HUDEP-2 (cell line): ENCODE measurements at regions not wholly inside any gene's neighbourhood (a gene's known extent, or its start where the extent isn't known, plus 50 kb on each side); places are given as distances from the start of the nearest gene placed in this dataset.

Experiments used
- DNase-seq, 76 experiments: peaks; one replicate each; lab custom pipeline; 2025; ENCODE audit not compliant: unreplicated experiment in 76 of 76; lab: John Stamatoyannopoulos, UW

DNA sequence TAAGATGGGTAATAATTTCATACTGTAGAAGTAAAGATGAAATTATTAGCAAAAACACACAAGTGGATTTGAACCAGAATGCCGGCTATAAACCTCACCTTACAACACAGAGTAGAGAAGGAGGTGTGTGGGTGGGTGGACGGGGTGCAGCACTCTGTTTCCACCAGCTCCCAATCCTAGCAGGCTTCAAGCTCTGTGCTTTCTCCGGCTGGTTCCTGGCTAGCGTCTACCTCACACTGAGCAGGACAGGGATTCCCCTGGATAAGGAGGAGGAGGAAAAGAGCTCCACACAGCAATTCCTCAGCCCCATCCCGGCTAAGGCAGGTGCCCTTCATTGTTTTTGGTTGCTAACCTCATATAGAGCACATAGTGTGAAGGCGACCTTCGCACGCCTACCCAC lies 453.3 kb downstream of the C6orf118 start:
- DNase-seq: no peak

DNA sequence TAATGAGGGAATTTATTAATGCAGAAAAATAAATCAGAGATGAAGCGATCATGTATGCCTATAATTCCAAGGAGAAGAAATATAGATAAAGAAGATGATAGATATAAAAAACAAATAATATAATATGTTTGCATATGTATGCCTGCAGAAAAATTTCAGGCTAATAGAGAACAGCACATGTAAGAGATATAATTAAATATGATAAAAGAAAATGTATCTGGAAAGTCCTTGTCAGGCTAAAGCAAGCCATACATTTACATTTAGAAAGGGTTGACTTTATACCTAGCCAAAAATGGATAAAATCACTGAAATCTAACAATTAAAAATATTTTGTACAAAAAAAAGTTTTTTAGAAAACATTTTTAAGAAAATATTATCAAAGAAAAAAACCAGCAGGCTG lies 454.1 kb downstream of the C6orf118 start:
- no peak for DNase-seq

DNA sequence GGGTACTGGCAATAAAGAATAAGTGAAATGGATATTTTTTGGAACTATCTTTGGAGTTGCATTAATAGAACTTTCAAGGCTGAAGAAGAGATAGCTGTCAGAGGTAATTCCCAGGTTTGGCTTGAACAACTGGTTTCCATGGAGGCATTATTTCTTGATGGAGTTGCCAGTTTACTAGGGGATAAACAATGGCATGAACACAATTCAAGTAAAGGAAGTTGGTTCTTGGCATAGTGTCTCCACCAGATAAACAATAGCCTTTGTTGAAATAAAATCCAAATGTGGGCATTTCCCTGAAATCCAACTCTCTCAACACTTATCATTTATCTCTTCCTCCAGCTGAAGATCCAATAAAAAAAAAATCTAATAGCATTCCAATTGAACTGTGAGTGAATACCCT lies 454.9 kb downstream of the C6orf118 start:
- no peak for DNase-seq

DNA sequence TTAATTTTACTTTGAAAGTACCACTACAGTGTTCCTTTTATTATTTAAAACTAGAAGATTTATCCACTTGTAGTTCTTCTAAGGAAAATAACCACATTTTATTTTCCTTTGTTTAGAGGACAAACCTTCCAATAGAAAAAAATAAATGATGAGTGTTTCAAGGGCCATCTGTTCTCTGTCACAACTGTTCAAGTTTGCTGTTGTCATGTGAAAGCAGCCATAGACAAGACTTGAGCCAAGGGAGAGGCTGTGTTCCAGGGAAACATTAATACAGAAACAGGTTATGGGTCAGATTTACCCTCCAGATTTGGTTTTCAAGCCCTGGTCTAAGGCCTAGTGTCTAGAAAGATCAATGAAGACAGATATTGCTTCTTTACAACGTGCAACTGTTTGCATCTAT lies 463.6 kb downstream of the C6orf118 start:
- DNase-seq: no peak

DNA sequence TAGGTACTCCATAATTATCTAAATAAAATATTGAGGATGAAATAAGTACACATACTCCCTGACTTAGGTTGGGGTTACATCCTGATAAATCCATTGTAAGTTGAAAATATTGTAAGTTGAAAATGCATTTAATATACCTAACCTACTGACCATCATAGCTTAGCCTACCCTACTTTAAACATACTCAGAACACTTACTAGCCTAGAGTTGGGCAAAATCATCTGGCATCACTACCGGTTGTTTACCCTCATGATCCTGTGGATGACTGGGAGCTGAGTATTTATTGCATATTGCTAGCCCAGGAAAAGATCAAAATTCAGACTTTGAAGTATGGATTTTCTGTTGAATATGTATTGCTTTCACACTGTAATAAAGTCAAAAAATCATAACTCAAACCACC lies 467.3 kb downstream of the C6orf118 start:
- no peak for DNase-seq

DNA sequence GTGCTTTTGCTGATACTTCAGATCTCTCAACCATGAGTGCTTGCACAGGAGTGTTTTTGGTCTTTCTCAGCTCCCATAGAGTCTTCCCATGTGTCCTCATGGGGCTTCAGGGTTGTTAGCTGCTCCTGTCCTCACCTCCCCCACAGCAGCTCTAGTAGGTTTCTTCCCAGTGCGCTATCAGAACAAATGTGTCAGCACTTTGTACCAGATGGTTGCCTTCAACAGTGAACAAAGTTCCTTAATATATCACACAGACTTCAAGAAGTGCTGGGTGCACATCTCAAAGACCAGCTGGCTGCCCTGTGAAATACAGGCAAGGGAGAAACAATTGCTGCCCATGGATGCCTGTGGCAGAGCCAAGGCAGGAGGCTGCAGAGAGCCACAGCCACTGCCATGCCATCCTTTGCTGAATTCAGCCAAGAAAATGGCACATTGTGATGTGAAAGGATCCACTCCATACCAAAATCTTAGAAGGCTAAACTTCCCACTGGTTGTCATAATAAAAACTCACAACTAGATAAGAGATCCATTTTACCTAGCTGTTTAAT lies 471.3 kb downstream of the C6orf118 start:
- DNase-seq: no peak

DNA sequence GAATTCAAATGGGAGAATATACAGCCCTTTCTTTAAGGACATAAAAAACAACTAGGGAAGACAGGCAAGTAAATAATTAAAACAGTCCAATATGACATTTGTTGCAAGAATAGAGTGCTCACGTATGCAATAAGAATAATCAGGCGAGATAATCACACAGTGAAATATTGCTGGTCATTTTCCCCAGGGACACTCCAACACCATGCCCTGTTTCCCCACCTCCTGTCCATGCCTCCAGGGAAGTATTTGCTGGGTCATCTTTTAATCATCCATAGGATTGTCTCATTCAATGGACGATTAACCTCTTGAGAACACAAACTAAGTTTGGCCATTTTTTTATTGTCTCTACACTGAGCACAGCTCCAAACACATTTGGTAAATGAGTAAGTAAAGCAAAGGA lies 472.9 kb downstream of the C6orf118 start:
- DNase-seq: no peak

DNA sequence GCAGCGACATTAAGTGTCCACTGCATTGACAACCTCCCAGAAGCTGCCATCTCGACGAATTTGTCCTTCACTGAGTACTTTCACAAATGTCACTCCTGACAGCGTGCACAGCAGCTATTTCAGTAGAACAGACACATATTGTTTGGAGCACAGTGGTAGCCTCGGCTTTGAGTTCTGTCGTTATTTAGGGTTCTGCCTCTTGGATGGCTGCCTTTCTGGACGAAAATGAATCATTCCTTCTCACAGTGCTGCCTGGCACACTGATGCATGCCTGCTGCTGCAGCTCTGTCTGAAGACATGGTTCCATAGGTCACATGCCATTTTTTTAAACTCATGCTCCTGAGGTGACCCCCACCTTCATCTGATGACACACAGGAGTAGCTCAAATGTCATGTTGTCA lies 477.0 kb downstream of the C6orf118 start:
- DNase-seq: no peak

DNA sequence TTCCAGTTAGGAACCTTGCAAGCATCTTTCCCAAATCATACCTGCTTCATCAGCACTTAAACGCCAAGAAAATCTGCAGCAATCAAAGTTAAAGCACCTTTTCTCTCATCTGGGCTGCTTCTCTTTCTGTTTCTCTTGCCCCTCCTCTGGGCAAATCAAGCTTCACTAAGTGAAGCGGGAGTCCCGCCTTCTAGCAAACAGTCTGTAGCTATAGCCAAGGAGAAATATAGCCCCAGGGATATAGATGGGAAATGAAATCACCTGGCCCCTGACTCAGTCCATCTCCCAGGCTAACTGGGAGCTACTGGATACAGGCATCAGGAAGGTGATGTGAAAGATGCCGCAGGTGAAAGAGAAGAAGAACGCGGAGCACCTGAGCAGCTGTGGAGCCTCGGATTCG lies 481.9 kb downstream of the C6orf118 start:
- DNase-seq: no peak

DNA sequence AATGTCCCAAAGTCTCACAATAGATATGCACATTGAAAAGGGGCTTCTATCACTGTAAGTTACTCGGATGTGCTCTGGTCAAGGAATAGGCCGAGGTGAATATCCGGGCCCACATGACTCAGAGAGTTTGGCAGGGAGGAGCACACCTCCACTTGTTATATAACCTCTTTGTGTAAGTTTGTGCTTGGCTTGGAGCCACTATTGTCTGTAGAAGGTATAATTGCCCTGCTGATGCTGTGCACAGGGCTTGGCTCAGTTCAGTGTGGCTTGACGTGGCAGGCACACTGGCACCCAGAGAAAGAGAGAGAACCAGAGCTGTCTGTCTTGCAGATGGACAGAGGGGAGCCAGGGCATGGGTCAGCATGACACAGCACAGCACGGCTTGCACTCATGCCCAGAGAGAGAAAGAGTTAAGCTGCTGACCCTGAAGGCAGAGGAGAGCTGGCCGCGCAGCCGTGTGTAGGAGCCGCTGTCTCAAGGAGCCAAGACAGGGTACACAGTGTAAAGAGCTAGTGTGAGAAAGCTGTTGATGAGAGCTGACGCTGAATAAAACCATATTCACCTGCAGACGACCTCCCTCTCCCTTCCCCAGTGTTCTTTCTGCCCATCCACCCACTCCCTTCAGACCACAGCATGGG lies 482.5 kb downstream of the C6orf118 start:
- DNase-seq: no peak

DNA sequence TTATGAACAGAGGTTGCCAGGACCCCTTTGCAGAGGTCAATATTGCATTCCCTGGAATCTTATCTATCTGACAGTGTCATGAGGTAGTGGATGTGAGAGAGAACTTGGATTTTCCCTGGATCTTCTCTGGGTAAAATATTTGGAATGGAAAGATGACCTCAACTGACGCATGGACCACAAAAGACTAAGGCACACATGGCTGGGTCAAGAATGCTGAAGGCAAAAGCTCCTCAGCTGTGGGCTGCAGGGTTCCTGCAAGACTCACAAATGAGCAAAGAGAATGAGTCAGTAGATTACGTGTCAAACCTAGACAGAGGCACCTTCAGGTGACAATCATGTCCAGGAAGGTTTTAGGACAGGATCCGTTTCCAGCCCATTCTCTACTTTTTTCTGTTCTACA lies 484.0 kb downstream of the C6orf118 start:
- no peak for DNase-seq

DNA sequence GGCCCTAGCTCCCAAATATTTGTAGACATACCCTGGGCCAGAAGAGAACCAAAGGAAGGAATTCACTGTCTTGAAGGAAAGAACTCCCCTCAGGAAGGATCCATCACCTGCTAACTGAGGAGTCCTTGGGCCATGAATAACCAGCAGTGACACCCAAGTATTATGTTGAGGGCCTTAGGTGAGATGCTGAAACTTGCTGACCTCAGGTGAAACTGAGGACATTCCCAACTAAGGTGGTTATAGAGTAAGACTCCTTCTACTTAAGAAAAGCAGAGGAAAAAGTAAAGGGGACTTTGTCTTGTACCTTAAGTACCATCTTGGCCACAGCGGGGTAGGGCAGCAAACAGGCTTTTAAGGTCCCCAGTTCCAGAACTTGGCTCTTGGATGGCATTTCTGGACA lies 491.7 kb downstream of the C6orf118 start:
- no peak for DNase-seq

DNA sequence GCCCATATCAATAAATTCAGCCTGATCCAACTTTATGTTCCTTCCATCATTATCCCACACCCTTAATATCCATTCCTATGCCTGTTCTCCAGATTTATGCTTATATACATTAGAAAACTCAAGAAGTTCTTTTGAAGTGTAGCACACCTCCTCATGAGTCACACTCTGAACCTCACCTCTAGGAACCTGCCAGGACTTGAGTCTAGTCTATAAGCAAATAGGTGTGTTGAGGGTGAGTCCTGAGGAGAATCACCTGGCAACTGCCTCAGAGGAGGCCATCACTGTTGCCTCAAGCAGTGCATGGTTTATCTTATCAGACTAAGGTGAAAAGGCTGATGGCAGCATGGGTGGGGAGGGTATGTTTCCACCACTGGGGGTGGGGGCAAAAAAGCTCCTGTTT lies 496.7 kb downstream of the C6orf118 start:
- no peak for DNase-seq

DNA sequence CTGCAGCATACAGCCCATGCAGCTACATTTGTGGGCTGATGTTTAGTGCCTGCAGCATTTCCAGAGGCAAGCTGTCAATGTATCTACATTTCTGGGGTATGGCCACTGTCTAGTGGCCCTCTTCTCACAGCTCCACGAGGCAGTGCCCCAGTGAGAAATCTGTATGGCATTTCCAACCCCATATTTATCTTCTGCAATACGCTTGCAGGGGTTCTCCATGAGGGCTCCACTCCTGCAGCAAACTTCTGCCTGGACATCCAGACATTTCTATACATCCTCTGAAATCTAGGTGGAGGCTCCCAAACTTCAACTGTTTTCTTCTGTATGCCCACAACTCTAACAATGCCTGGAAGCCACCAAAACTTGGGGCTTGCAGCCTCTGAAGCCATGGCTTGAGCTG lies 502.3 kb downstream of the C6orf118 start:
- no peak for DNase-seq

DNA sequence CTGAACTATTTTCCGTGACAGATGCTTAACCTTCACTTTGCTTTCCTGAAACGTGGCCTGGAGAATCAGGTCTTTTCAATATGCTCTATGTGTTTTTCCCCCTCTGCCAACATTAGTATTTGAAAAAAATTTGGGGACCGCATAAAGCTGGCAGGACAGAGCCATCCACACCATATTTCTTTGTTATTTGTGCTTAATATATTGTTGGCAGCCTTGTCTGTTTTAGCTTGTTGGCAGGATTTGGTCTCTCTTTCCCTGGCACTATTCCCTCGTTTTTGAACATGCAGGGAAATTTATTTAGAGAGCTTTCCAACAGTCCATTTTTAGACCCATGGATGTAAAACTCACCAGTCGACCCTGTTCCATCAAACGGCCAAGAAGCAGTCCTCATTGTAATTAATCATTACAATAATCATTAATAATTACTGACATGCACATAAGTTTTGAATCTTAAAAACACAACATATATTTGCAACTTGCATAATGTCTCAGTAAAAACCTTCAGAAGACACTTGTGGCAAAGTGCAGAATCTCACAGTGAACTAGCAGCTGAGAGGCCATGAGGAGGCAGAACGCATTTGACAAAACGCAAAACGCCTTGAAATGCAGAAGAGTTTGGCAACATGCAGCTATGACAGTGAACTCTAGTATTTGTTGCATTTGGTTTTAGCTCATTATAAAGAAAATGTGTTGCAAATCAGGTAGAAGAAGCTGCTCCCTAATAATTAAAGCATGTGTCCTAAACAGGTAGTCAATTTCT lies 514.2 kb downstream of the C6orf118 start:
- no peak for DNase-seq

DNA sequence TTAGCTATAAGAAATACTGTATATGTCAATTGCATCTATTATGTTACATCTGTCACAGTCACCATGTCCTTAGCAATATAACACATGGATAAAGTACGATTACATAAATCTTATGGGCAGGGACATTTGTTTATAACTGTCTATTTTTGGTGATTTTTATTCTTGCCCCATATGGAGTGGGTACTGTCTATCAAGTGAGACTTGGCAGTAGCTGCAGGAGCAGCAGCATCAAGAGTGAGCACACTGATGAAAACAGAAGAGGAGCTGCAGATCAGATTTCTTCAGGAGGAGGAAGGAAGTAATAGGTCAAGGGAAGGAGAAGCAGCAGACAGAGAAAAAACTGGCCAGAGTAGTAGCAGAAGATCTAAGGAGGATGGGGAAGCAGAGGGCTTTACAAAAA lies 516.7 kb downstream of the C6orf118 start:
- no peak for DNase-seq

DNA sequence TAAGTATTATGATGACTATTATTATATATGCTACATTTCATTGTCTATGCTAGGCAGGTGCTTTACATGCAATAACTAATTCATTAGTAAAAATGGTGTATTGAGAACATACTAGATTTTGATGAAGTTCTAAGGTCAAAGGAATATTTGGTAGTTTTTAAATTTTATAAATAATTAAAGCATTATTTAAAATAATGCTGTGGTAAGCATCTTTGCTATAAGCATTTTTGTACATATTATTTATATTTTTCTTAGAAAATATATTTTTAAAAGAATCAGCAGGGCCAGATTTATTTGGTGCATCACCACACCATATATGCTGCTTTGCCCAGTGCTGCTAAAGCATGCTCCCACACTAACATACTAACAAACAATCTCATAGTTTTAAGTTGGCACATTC lies 517.9 kb downstream of the C6orf118 start:
- DNase-seq: no peak

DNA sequence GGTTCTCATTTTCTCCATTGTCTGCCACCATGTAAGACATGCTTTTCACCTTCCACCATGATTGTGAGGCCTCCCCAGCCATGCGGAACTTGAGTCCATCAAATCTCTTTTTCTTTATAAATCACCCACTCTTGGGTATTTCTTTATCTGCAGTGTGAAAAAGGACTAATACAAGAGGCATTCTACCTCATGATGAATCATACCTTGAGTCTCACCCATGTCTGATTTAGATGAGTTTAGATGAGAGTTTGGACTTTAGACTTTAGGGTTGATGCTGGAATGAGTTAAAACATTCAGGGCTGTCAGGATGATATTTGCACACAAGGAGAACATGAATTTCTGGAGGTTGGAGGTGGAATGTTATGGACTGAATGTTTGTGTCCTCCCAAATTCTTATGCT lies 545.6 kb downstream of the C6orf118 start:
- DNase-seq: no peak

DNA sequence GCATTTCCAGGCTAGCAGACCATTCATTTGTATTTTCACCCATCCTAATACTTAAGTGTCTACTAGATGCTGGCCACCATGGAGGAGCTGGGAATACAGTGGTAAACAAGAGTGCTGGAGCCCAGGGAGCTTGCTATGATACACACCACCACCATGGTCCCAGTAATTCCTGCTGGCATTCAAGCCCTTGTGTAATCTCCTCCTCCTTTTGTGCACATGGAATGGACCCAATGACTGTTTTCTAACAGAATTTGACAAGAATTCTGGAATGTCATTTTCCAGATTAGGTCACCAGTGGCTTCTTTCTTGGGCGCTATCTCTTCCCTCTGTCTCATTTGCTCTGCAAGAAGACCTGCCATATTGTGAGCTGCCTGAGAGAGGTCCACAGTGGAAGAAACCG lies 552.0 kb downstream of the C6orf118 start:
- no peak for DNase-seq

DNA sequence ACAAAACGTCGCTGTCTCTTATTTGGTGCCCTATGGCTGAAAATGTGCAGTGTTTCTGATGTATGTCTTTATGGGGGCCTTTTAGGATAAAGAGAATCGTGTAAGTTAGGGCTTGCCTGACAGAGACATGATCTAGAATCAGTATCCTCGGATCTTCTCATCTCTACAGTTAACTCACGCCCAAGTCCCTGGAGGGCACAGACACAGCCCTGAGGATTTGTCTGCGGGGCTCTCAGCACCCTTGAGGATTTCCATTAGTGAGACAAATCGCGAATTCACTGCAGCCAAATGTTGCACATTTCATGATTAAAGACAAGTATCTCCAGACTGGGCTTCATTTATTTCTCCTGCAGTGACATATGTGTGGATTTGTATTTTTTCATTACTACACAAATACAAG lies 552.7 kb downstream of the C6orf118 start:
- no peak for DNase-seq

DNA sequence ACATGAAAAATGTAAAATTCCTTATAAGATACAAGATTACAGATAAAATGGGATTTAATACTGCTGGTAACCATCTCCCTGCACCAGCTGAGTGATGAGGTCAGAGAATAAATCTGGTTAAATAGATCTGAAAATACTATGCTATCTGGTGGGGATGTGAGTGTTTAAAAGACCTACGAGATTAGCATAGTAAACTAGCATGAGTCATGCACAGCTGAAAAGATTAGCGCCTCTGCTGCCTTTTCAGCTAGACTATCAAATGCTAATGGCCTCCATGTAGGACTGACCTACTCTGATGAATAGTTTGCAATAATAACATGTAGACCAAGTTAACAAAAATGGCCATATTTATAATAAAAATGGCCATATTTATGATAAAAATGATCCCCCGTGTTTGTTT lies 553.3 kb downstream of the C6orf118 start:
- no peak for DNase-seq

DNA sequence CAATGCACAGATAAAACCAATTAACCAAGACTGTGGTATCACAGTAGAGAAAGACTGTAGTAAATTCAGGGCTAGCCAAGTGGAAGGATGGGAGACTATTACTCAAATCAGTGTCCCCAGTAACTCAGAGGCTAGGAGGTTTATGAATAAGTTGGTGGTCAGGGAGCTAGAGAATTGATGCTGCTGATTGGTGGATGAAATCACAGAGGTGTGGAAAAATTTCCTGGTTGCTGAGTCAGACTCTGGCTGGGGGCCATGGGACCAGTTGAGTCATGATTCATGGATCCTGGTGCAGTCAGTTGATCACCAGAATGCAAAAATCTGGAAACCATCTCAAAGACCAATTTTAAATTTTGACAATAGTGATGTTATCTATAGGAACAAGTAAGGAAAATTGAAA lies 555.9 kb downstream of the C6orf118 start:
- no peak for DNase-seq
